ENCODE measurements at regions not wholly inside any gene's neighbourhood (a gene's known extent, or its start where the extent isn't known, plus 50 kb on each side); places are given as distances from the start of the nearest gene placed in this dataset.

GRCh38 chr5:143898381-143898780 lies 86.4 kb downstream of the HMHB1 start:
- TF ChIP-seq CTCF (IDR thresholded peaks at IDR 0.05): no peak
- DNase-seq (ENCODE audit: low spot score): no peak
- Histone ChIP-seq H3K4me3 (no peak overlapping the region), H3K27ac (no peak overlapping the region)

DNA sequence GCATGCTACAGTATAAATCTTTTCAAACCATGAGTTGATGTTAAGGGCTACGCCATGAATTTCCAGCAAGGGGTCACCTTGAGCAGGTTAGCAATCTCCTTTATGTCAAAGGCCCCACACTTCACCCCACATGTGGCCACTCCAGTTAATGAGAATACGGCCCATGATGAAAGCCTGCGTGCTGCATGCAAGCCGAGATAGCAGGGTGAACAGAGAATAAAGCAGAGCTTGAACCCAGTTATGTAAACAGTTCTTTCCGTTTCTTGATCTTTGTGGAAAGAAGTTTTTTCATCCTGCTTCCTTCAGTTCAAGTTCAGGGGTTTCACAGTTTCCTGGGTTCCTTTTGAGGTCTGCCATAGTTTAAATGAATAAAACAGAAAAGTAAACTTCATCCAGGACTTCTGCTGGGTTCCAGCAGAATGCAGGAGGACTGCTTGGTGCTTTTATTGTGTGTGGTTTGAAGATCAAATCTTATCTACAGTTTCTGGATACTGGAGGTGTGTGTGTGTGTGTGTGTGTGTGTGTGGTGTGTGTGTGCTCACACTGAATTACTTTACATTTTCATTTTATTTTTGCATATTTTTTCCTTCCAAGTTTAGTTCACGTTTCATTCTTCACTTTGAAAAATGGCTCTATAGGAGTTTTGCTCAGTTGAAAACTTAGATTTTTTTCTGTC lies 87.1 kb downstream of the HMHB1 start:
- no peak overlapping the region for H3K27ac ChIP-seq
- H3K4me3 ChIP-seq: no peak overlapping the region
- DNase-seq (ENCODE audit: low spot score): no peak
- TF ChIP-seq CTCF (IDR thresholded peaks at IDR 0.05): no peak

- TF ChIP-seq CTCF (IDR thresholded peaks at IDR 0.05): no peak
- H3K4me3 ChIP-seq: no peak overlapping the region
- H3K27ac ChIP-seq: no peak overlapping the region
- no peak for DNase-seq (ENCODE audit: low spot score)
These were observed 97.0 kb downstream of the HMHB1 start for GRCh38 chr5:143908959-143909358.

- no peak for TF ChIP-seq CTCF (IDR thresholded peaks at IDR 0.05)
- Histone ChIP-seq H3K27ac (no peak overlapping the region), H3K4me3 (no peak overlapping the region)
- DNase-seq (ENCODE audit: low spot score): no peak
These were observed 101.2 kb downstream of the HMHB1 start for GRCh38 chr5:143913008-143913752.

- no peak overlapping the region for H3K27ac ChIP-seq
- H3K4me3 ChIP-seq: no peak overlapping the region
- TF ChIP-seq CTCF (IDR thresholded peaks at IDR 0.05): no peak
- DNase-seq (ENCODE audit: low spot score): no peak
These were observed 102.8 kb downstream of the HMHB1 start for GRCh38 chr5:143914756-143915155.

DNA sequence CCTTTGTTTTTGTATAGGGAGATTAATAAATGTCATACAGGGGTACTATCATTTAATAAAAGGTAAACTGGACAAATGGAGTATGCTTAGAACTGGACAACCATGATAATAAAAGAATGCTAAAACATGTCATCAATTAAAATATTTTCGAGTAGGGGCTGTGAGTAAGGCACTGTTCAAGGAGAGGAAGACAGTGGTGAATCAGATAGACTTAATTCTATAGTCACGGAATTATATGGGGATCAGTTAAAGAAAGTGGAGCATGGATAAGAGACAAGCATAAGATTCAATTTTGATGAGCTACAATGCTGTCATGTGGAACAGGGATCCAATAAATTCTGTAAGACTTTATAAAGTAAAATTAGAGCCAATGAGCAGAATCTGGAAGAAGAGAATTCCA lies 104.5 kb downstream of the HMHB1 start:
- DNase-seq (ENCODE audit: low spot score): no peak
- no peak overlapping the region for H3K4me3 ChIP-seq
- no peak for TF ChIP-seq CTCF (IDR thresholded peaks at IDR 0.05)
- no peak overlapping the region for H3K27ac ChIP-seq

- TF ChIP-seq CTCF (IDR thresholded peaks at IDR 0.05): no peak
- DNase-seq (ENCODE audit: low spot score): no peak
- Histone ChIP-seq H3K4me3 (no peak overlapping the region), H3K27ac (no peak overlapping the region)
These were observed 107.0 kb downstream of the HMHB1 start for GRCh38 chr5:143918961-143919360.
